GM19043 (cell line): ENCODE measurements at regions not wholly inside any gene's neighbourhood (a gene's known extent, or its start where the extent isn't known, plus 50 kb on each side); places are given as distances from the start of the nearest gene placed in this dataset.

Experiments
- ATAC-seq: cut with Tn5 transposase; IDR thresholded peaks from one replicate; pipeline ENCODE4 v1.9.1; 2021; ENCODE audit warnings: low read depth; ENCODE audit not compliant: unreplicated experiment

- ATAC-seq = no peak
Measured at GRCh38 chr20:52823303-52823702, 148.9 kb upstream of the TSHZ2 start.

GRCh38 chr20:52820641-52821292 lies 151.4 kb upstream of the TSHZ2 start:
- ATAC-seq = no peak

GRCh38 chr20:52818491-52818890 lies 153.7 kb upstream of the TSHZ2 start:
- no peak for ATAC-seq

- no peak for ATAC-seq
Measured at GRCh38 chr20:52817981-52818380, 154.2 kb upstream of the TSHZ2 start.

- no peak for ATAC-seq
Measured at GRCh38 chr20:52817511-52817910, 154.6 kb upstream of the TSHZ2 start.

- ATAC-seq = no peak
Measured at GRCh38 chr20:52814371-52814770, 157.8 kb upstream of the TSHZ2 start.

- no peak for ATAC-seq
Measured at GRCh38 chr20:52812231-52812847, 159.8 kb upstream of the TSHZ2 start.

- no peak for ATAC-seq
Measured at GRCh38 chr20:52809003-52809402, 163.2 kb upstream of the TSHZ2 start.

GRCh38 chr20:52806918-52807317 lies 165.2 kb upstream of the TSHZ2 start:
- ATAC-seq = no peak

- no peak for ATAC-seq
Measured at GRCh38 chr20:52805843-52806242, 166.3 kb upstream of the TSHZ2 start.

GRCh38 chr20:52805296-52805571 lies 166.9 kb upstream of the TSHZ2 start:
- ATAC-seq = no peak

GRCh38 chr20:52804497-52805295 lies 167.5 kb upstream of the TSHZ2 start:
- ATAC-seq = no peak

- no peak for ATAC-seq
Measured at GRCh38 chr20:52801628-52802006, 170.5 kb upstream of the TSHZ2 start.

- no peak for ATAC-seq
Measured at GRCh38 chr20:52800734-52801627, 171.2 kb upstream of the TSHZ2 start.

- ATAC-seq = no peak
Measured at GRCh38 chr20:52799130-52799529, 173.0 kb upstream of the TSHZ2 start.

GRCh38 chr20:52798124-52798523 lies 174.0 kb upstream of the TSHZ2 start:
- no peak for ATAC-seq

- ATAC-seq = no peak
Measured at GRCh38 chr20:52794853-52795252, 177.3 kb upstream of the TSHZ2 start.

- no peak for ATAC-seq
Measured at GRCh38 chr20:52793339-52793963, 178.7 kb upstream of the TSHZ2 start.

GRCh38 chr20:52791091-52791490 lies 181.1 kb upstream of the TSHZ2 start:
- no peak for ATAC-seq

GRCh38 chr20:52789716-52790115 lies 182.4 kb upstream of the TSHZ2 start:
- no peak for ATAC-seq

- ATAC-seq = no peak
Measured at GRCh38 chr20:52787962-52788361, 184.2 kb upstream of the TSHZ2 start.
